HG02623 (cell line): ENCODE measurements at regions not wholly inside any gene's neighbourhood (a gene's known extent, or its start where the extent isn't known, plus 50 kb on each side); places are given as distances from the start of the nearest gene placed in this dataset.

ENCODE experiments used
- ATAC-seq: cut with Tn5 transposase; IDR thresholded peaks from one replicate; pipeline ENCODE4 v1.9.1; 2021; ENCODE audit warnings: moderate library complexity; ENCODE audit not compliant: unreplicated experiment

DNA sequence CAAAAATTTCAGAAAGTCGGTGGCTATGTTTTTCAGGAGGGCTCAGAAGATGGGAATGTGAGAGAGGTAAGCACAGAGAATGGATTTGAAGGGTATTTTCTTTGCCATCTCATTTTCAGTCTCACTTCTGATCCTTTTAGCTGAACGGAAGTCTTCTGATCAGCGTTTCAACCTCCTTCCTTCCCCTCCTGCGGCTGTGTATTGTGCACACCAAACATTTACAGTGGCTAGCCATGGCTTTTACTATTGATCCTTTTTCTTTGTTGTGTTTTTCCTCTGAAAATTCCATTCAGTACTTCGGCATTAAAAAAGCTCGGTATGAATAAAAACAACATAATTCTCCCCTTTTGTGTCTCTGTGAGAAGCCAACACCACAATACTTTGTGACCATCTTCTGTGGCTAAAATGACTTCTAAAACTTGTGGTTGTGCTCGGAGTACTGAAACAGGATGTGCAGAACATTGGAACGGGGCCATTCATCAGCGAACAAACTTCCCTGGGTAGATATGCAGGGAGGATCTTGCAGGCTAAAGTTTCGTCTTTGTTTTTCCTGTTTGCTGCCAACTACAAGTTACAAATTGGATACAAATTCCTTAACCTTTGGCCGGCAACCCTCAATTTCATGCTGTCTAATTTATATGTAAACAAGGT, 260.8 kb upstream of the FAM98A start:
- ATAC-seq, result no peak

DNA sequence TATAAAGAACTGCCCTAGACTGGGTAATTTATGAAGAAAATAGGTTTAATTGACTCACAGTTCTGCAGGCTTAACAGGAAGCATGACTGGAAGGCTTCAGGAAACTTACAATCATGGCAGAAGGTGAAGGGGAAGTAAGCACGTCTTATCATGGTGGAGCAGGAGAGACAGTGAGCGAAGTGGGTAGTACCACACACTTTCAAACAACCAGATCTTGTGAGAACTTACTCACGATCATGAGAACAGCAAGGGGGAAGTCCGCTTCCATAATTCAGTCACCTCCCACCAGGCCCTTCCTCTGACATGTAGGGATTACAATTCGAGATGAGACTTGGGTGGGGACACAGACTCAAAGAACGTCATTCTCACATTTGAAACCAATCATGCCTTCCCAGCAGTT, 260.1 kb upstream of the FAM98A start:
- ATAC-seq, result no peak

- ATAC-seq, result no peak
These were observed 249.4 kb upstream of the FAM98A start for GRCh38 chr2:33848486-33848885.

- no peak for ATAC-seq
These were observed 240.7 kb upstream of the FAM98A start for GRCh38 chr2:33839791-33840190.

DNA sequence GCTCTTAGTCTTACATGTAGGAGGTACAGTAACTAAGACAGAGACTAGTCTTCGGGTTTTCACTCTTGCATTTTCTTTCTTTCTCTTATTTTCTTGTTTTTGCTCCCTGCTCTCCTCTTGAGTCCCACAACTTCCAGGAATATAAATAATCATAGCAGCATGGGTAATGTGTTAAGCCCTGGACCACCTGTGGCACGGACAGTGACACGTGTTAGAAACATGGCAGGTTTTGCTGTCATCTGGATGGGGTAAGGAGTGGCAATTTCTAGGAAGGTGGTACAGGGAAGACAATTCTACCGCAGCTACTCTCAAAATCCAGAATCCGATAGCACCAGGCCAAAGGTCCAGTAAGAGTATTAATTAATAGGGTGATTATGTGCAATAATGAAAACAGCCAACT, 237.5 kb upstream of the FAM98A start:
- ATAC-seq, result no peak

DNA sequence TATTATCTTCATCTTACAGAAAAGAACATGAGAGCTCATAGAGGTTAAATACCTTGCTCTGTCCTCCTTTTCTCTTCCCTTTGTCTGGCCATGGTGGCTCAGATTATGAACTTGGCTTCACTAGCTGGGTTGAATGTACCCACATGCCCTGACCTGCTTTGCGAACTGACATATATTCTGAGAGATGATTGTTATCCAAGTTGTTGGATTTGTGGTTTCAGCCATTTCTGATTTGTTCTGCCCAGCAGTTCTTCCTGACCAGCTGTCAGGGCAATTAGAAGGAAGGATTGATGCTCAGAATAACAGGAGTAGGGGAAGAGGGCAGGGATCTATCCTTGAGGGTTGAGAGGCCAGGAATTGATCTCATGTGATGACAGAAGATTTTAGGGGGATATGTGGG, 236.8 kb upstream of the FAM98A start:
- no peak for ATAC-seq

GRCh38 chr2:33822964-33823363, 223.9 kb upstream of the FAM98A start:
- no peak for ATAC-seq

DNA sequence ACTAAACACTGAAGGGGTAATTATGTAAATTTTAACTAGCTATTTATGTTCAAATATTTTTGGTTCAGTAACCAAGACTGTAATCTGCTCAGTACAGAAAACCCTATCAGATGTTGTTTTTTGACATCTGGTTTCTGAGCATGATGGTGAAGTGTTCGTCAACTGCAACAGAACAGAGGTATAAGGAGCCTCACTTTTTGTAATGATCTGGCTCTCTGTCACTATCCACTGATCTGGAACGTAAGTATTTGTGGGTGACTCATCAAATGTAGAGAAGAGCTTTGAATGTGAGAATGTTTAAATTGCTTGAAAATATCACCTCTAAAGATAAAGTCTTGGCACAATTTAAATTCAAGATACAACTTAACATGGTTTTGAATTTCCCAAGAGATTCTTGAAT, 213.6 kb upstream of the FAM98A start:
- no peak for ATAC-seq

DNA sequence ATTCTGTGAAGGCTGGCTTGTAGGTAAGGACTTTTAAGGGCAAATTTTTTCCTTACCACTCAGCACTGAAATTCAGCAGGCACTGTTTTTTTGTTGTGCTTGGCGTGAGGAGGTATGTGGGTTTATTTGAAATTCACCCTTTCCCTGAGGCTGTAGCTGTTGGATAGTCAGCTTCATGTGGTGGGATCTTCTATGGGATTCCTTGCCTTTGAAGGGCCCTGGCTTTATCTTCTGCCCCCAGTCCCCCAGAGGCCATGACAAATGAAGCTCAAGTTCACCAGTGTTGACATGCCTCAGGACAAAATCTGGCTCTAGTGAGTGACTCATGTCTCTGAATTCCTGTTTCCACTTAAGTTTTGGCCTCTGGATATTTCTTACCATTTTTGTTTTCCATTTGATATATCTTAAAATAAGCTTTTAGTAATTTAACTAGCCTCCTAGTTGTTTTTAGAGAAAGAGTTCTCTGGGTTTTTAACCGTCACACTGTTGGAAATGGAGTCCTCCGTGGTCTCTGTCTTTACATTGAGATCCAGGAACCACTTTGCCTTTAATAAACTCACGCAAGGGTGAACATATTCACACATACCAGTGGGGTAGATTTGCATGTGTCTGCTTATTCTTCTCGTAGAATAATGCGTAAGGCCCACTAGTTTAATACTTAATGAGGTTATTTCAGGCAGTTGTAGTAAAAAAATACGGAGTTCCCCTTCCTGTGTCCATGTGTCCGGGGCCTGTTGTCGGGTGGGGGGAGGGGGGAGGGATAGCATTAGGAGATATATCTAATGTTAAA, 211.1 kb upstream of the FAM98A start:
- ATAC-seq, result no peak

DNA sequence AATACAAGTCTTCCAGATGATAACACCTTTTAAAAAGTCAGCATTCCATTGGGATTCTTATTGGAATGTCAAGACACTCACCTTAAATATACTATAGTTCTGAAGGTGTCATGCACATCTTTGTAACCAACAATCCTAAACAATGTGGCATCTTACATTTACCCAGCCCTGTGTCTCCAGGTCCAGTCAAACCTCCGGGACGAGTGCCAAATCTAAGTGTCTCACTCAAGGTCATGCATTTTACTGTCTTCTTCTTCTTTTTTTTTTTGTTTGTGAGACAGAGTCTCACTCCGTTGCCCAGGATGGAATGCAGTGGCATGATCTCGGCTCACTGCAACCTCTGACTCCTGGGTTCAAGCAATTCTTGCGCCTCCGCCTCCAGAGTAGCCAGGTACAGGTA, 206.9 kb upstream of the FAM98A start:
- ATAC-seq, result no peak

- no peak for ATAC-seq
These were observed 205.1 kb upstream of the FAM98A start for GRCh38 chr2:33804155-33804554.

DNA sequence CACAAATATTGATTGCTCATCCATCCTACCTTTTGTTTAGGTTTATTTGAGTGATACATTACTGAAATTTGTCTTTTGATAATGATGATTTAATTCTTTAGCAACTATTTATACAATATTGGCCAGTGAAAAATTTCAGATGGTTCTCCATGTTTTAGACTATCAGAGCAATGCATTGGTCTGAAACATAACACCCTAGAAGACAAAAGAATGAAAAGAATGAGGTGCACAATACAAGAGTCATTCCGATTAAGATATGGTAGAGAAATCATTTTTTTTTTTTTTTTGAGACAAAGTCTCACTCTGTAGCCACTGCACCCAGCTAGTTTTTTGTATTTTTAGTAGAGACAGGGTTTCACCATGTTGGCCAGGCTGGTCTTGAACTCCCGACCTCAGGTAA, 197.4 kb upstream of the FAM98A start:
- ATAC-seq, result no peak

DNA sequence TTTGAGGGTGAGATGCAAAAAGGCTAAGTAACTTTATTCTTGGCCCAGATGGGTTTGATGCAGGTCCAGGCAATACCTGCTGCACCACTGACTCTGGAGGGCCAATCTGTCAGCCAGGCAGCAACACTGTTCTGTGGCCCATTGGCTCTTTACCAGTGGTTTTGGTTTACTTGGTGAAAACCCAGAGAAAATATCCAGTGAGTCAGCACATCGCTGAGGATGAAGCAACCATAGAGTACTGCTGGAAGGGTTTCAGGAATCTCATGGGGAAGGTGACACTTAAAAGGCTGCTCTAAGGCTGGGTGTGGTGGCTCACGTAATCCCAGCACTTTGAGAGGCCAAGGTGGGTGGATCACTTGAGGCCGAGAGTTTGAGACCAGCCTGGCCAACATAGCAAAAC, 192.5 kb upstream of the FAM98A start:
- no peak for ATAC-seq

GRCh38 chr2:33788044-33788443, 188.9 kb upstream of the FAM98A start:
- ATAC-seq, result no peak

DNA sequence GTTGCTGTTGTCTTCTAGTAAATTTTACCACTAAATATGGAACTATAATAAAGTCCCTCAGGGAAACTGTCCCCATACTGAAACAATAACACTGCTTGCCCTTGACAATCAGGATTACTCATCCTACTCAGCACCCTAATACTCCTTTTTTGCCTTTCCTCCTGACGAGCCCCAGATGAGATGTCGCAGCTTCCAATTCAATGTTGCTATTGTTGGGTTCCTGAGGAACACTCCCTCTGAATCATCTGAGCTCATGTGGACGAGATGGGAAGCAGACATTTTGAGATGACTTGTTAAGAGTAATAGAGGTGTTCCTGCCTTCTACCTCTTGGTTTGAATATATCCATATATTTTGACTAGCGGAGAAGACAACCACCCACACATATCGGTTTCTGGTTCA, 187.8 kb upstream of the FAM98A start:
- ATAC-seq, result no peak

DNA sequence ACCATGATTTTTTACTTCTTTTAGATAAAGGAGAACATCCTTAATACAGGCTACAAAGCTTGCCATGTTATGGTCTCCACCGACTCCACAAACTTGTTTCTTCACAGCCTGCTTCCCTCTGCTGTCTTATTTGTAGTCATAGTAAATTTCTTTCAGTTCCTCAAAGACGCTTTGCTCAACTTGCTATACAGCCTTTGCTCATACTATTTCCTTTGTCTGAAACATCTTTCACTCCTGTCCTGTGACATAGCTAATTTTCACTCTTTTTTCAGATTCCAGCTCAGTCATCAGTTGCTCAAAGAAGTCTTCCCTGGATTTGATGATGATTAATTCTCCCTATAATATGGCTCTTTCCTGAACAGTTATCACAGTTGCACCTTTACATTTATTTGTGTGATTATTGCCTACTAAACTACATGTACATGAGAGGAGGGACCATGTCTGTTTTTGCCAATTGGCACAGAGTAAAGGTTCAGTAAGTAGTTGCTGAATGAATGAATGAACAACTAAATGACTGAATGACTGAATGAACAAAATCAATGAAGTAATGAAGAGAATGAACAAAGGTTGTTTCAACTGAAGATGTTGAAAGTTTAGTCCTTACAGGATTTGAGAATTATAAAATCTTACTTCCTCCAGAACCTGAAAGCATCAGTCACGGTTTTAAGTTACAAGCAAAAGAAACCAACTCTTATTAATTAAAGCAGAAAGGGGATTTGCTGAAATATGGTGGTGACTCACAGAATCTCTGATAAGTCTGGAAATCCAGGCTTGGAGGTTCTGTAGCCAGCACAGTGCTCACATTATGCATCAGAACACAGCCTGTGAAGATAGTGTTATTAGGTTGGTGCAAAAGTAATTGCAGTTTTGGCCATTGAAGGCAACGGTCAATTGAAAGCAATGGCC, 186.4 kb upstream of the FAM98A start:
- ATAC-seq, result peak; percentile 94

DNA sequence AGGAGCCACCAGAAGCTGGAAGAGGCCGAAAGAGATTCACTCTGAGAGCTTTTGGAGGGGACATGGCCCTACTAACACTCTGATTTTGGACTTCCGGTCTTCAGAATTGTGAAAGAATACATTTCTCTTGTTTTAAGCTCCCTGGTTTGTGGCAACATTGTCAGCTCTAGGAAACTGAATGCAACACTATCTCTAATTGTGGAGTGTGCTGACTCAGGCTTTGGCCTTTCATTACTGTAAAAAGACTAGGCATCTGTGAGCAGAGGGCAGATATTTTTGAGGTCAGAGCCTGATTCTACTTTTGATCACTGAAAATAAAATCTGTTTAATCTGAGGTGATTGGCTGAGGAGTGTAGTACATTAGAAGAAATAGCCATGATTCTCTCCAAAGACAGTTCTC, 185.4 kb upstream of the FAM98A start:
- peak; percentile 3 for ATAC-seq

DNA sequence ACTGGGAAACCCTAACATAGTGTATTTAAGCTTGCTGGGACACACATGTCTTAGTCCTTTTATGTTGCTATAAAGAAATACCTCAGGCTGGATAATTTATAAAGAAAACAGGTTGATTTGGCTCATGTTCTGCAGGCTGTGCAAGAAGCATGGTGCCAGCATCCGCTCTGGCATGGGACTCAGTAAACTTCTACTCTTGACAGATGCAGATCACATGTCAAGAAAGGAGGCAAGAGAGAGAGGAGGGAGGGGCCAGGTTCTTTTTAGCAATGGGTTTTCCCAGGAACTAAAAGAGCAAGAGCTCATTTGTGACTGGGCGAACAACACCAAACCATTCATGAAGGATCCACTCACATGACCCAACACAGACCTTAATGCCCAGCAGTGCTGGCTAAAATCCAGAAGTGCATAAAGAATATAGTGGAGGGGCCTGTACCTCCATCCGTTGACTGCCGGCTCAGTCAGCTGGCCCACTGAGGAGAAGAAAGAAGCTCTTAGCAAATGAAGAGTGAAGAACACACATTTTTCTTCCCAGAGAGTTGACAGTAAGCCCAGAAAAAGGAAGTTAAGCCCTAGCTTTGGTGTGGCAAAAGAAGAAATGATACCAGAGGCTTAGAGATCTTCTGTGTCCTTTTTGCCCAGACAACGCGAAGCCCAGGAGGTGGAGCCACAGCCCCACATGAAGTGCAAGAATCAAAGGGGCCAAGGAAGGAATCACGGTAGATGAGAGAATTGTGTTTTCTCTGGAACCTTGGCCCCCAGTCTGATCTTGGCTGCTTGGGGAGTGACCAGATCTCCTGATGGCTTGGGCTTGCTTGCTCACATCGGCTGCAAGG, 183.5 kb upstream of the FAM98A start:
- no peak for ATAC-seq

- ATAC-seq, result no peak
These were observed 178.7 kb upstream of the FAM98A start for GRCh38 chr2:33777786-33778185.

DNA sequence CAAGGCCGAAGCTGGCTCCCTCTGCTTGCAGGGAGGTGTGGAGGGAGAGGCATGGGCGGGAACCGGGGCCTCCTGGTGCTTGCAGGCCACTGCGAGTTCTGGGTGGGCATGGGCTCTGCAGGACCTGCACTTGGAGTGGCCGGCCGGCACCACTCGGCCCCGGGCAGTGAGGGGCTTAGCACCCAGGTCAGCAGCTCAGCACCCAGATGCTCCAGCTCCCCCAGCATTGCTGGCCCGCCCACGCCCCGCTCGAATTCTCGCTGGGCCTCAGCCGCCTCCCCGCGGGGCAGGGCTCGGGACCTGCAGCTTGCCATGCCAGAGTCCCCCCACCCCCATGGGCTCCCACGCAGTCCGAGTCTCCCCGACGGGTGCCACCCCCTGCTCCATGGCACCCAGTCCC, 176.2 kb upstream of the FAM98A start:
- no peak for ATAC-seq

- ATAC-seq, result no peak
These were observed 170.9 kb upstream of the FAM98A start for GRCh38 chr2:33770023-33770422.
